K562 (cell line): ENCODE measurements at regions not wholly inside any gene's neighbourhood (a gene's known extent, or its start where the extent isn't known, plus 50 kb on each side); places are given as distances from the start of the nearest gene placed in this dataset.

ENCODE experiments used
- C11orf30 ChIP-seq: fragments of 450-650 bp; IDR thresholded peaks from 2 replicates; pipeline ENCODE4 v1.6.1; 2016; ENCODE audit warnings: low read depth, mild to moderate bottlenecking
- CEBPG ChIP-seq, 3 experiments: fragments of 200-800 bp in 1 of 3; sonication (Bioruptor generic) in 1 of 3; sonication (generic) in 1 of 3; formaldehyde crosslinking in 1 of 3; IDR thresholded peaks in 2 of 3; conservative IDR thresholded peaks in 1 of 3; 2 replicates each; pipeline versions ENCODE4 v1.6.1 to v1.8.0; 2016 to 2022; ENCODE audit warnings: missing compliant biosample characterization in 2 of 3, missing genetic modification characterization in 2 of 3, mild to moderate bottlenecking in 1 of 3, missing genetic modification reagents in 1 of 3
- GABPA ChIP-seq: fragments of 200-800 bp; sonication (Bioruptor generic); conservative IDR thresholded peaks from 2 replicates; pipeline ENCODE4 v1.6.1; 2016; ENCODE audit warnings: low read depth, missing genetic modification characterization, missing compliant biosample characterization
- KAT7 ChIP-seq: sonication (generic); formaldehyde crosslinking; IDR thresholded peaks from 2 replicates; pipeline ENCODE4 v1.8.0; 2022; ENCODE audit warnings: missing genetic modification reagents, mild to moderate bottlenecking, borderline replicate concordance
- KLF10 ChIP-seq: fragments of 250-450 bp; sonication (Bioruptor Pico); IDR thresholded peaks from 2 replicates; pipeline ENCODE4 v1.6.1; 2021; ENCODE audit warnings: matching md5 sums
- PRPF4 ChIP-seq: fragments of 200-400 bp; formaldehyde crosslinking; IDR thresholded peaks from one replicate; pipeline ENCODE4 v1.6.1; 2017; ENCODE audit warnings: low read length, low read depth, mild to moderate bottlenecking; ENCODE audit not compliant: insufficient read depth, poor library complexity, severe bottlenecking
- TAF1 ChIP-seq: IDR thresholded peaks from 2 replicates; pipeline ENCODE4 v1.6.1; 2011; ENCODE audit warnings: mild to moderate bottlenecking, low read length, moderate library complexity; ENCODE audit not compliant: insufficient read depth, control insufficient read depth, severe bottlenecking; ENCODE audit errors: extremely low read depth
- ZNF764 ChIP-seq: fragments of 250-450 bp; sonication (Bioruptor Pico); IDR thresholded peaks from 2 replicates; pipeline ENCODE4 v1.4.0; 2020; ENCODE audit warnings: low read depth, mild to moderate bottlenecking, moderate library complexity
- TF ChIP-seq, protein P1 (sequence below): fragments of 450-650 bp; IDR thresholded peaks from 2 replicates; pipeline ENCODE4 v1.6.1; 2016; ENCODE audit warnings: antibody characterized with exemption
- TF ChIP-seq, protein P2 (sequence below), 2 experiments: fragments of 450-650 bp; formaldehyde crosslinking in 1 of 2; IDR thresholded peaks; 2 replicates each; pipeline versions ENCODE4 v1.4.0 to v1.6.1; 2014 to 2020; ENCODE audit warnings: mild to moderate bottlenecking in 2 of 2, borderline replicate concordance in 1 of 2, low read depth in 1 of 2

DNA sequence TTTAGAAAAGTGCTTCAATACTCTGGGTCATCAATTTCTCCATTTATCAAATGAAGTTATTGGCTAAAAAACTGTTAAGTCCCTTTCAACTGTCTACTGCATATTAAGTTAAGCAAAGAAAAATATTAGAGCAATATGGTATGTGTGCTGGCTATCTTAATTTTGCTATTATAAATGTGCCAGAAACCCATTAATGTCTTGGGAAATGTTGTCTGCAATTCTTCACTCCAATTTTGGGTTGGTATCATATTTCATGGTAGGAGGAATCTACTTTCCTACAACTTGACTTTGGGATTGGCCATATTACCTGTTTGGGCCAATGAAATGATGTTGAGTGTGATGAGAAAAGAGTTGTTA lies 1063.9 kb downstream of the PLA2G4A start (continued):
- no peak for TF ChIP-seq C11orf30
- TF ChIP-seq ZNF764: no peak
- TF ChIP-seq TAF1: no peak
- no peak for TF ChIP-seq CEBPG (CRISPR knock-in tag; IDR thresholded peaks at IDR 0.05)
- no peak for TF ChIP-seq CEBPG (tag; conservative IDR thresholded peaks at IDR 0.05 in 1 of 2, IDR thresholded peaks at IDR 0.05 in 1 of 2)
- no peak for TF ChIP-seq GABPA
- TF ChIP-seq PRPF4: no peak
- no peak for TF ChIP-seq KLF10 (CRISPR knock-in tag)
- TF ChIP-seq KAT7 (CRISPR knock-in tag): no peak
- TF ChIP-seq, protein P1, sequence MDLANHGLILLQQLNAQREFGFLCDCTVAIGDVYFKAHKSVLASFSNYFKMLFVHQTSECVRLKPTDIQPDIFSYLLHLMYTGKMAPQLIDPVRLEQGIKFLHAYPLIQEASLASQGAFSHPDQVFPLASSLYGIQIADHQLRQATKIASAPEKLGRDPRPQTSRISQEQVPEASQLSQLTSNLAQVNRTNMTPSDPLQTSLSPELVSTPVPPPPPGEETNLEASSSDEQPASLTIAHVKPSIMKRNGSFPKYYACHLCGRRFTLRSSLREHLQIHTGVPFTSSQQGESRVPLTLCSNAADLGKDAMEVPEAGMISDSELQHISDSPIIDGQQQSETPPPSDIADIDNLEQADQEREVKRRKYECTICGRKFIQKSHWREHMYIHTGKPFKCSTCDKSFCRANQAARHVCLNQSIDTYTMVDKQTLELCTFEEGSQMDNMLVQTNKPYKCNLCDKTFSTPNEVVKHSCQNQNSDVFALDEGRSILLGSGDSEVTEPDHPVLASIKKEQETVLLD: no peak
- TF ChIP-seq, protein P2, sequence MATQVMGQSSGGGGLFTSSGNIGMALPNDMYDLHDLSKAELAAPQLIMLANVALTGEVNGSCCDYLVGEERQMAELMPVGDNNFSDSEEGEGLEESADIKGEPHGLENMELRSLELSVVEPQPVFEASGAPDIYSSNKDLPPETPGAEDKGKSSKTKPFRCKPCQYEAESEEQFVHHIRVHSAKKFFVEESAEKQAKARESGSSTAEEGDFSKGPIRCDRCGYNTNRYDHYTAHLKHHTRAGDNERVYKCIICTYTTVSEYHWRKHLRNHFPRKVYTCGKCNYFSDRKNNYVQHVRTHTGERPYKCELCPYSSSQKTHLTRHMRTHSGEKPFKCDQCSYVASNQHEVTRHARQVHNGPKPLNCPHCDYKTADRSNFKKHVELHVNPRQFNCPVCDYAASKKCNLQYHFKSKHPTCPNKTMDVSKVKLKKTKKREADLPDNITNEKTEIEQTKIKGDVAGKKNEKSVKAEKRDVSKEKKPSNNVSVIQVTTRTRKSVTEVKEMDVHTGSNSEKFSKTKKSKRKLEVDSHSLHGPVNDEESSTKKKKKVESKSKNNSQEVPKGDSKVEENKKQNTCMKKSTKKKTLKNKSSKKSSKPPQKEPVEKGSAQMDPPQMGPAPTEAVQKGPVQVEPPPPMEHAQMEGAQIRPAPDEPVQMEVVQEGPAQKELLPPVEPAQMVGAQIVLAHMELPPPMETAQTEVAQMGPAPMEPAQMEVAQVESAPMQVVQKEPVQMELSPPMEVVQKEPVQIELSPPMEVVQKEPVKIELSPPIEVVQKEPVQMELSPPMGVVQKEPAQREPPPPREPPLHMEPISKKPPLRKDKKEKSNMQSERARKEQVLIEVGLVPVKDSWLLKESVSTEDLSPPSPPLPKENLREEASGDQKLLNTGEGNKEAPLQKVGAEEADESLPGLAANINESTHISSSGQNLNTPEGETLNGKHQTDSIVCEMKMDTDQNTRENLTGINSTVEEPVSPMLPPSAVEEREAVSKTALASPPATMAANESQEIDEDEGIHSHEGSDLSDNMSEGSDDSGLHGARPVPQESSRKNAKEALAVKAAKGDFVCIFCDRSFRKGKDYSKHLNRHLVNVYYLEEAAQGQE (IDR thresholded peaks at IDR 0.05; ENCODE audit: borderline replicate concordance): no peak
- TF ChIP-seq, protein P2 (CRISPR knock-in tag; IDR thresholded peaks at IDR 0.05; ENCODE audit: low read depth): no peak
